Frontal cortex (tissue), 3 donors: ENCODE measurements at regions not wholly inside any gene's neighbourhood (a gene's known extent, or its start where the extent isn't known, plus 50 kb on each side); places are given as distances from the start of the nearest gene placed in this dataset.
"Not testable (repeated sequence)": the region's sequence is repeated elsewhere in the genome, so short reads cannot be mapped to it uniquely, and the experiment has no call there.

ENCODE experiments used
- DNase-seq, 2 donors: peaks; one replicate each; pipeline ENCODE4 v3.0.0; 2012; ENCODE audit warnings: low spot score in 2 of 2
- FAIRE-seq: peaks from 2 replicates; lab custom pipeline; 2012; peaks lifted over from hg19 to GRCh38; lab: Jason Lieb, UNC
- donor health status: control.
- donor health status: control.
- donor health status: control.

- FAIRE-seq (no peak), DNase-seq (no peak)
Measured at GRCh38 chr9:11103525-11103924, 490.7 kb upstream of the PTPRD start.

GRCh38 chr9:11107196-11107595, 494.4 kb upstream of the PTPRD start:
- FAIRE-seq, result no peak

GRCh38 chr9:11128156-11128555, 515.4 kb upstream of the PTPRD start:
- DNase-seq, result no peak
- FAIRE-seq, result no peak

More at GRCh38 chr9:11107196-11107595, 494.4 kb upstream of the PTPRD start:
- DNase-seq, result no peak

- DNase-seq (no peak), FAIRE-seq (no peak)
Measured at GRCh38 chr9:11135851-11136250, 523.0 kb upstream of the PTPRD start.

- FAIRE-seq, result no peak
- no peak for DNase-seq
Measured at GRCh38 chr9:11141357-11141756, 528.6 kb upstream of the PTPRD start.

GRCh38 chr9:11142965-11143738, 530.4 kb upstream of the PTPRD start:
- DNase-seq (no peak), FAIRE-seq (no peak)

- DNase-seq (no peak), FAIRE-seq (no peak)
Measured at GRCh38 chr9:11144746-11145145, 531.9 kb upstream of the PTPRD start.

- FAIRE-seq, result no peak
Measured at GRCh38 chr9:11148189-11148588, 535.4 kb upstream of the PTPRD start.

GRCh38 chr9:11149065-11149464, 536.3 kb upstream of the PTPRD start:
- no peak for DNase-seq
- FAIRE-seq, result no peak

More at GRCh38 chr9:11148189-11148588, 535.4 kb upstream of the PTPRD start:
- no peak for DNase-seq

- no peak for DNase-seq
- no peak for FAIRE-seq
Measured at GRCh38 chr9:11158063-11158462, 545.3 kb upstream of the PTPRD start.

GRCh38 chr9:11158676-11159075, 545.9 kb upstream of the PTPRD start:
- DNase-seq (no peak), FAIRE-seq (no peak)

GRCh38 chr9:11159318-11159862, 546.6 kb upstream of the PTPRD start:
- FAIRE-seq (no peak), DNase-seq (no peak)

GRCh38 chr9:11163843-11164242, 551.0 kb upstream of the PTPRD start:
- FAIRE-seq (no peak), DNase-seq (no peak)

- DNase-seq (no peak), FAIRE-seq (no peak)
Measured at GRCh38 chr9:11182001-11182400, 569.2 kb upstream of the PTPRD start.

- FAIRE-seq (no peak), DNase-seq (no peak)
Measured at GRCh38 chr9:11190719-11191118, 577.9 kb upstream of the PTPRD start.

- no peak for FAIRE-seq
Measured at GRCh38 chr9:11192993-11193392, 580.2 kb upstream of the PTPRD start.

GRCh38 chr9:11194246-11194645, 581.4 kb upstream of the PTPRD start:
- DNase-seq, result no peak
- FAIRE-seq, result no peak

More at GRCh38 chr9:11192993-11193392, 580.2 kb upstream of the PTPRD start:
- DNase-seq, result no peak

- not testable (repeated sequence) for DNase-seq, FAIRE-seq
Measured at GRCh38 chr9:11196840-11197365, 584.1 kb upstream of the PTPRD start.

GRCh38 chr9:11199335-11199734, 586.5 kb upstream of the PTPRD start:
- FAIRE-seq (no peak), DNase-seq (no peak)

- DNase-seq (no peak), FAIRE-seq (no peak)
Measured at GRCh38 chr9:11204521-11204920, 591.7 kb upstream of the PTPRD start.

- DNase-seq (no peak), FAIRE-seq (no peak)
Measured at GRCh38 chr9:11206925-11207324, 594.1 kb upstream of the PTPRD start.
